Panc1 (cell line): ENCODE measurements at regions not wholly inside any gene's neighbourhood (a gene's known extent, or its start where the extent isn't known, plus 50 kb on each side); places are given as distances from the start of the nearest gene placed in this dataset.
"Not testable (repeated sequence)": the region's sequence is repeated elsewhere in the genome, so short reads cannot be mapped to it uniquely, and the experiment has no call there.

ENCODE experiments used
- ATAC-seq: fragments of 200-7000 bp; cut with Tn5 transposase; 2 replicates; pipeline ENCODE4 v1.9.1; 2020; ENCODE audit warnings: mild to moderate bottlenecking, moderate library complexity
- BruUV-seq: library from RNA; stranded (reverse); fragments of 400-500 nt; replicated peaks from 2 replicates; lab custom pipeline; 2021; lab: Mats Ljungman, UMichigan
- CTCF ChIA-PET: fragments of 300-600 bp; sonication (Branson Sonifier 250); formaldehyde crosslinking; loops from one replicate; lab custom pipeline; 2022; ENCODE audit warnings: antibody characterized with exemption; lab: Charles Lee
- POLR2A ChIA-PET: fragments of 300-600 bp; sonication (Branson Sonifier 250); formaldehyde crosslinking; loops from one replicate; lab custom pipeline; 2022; ENCODE audit warnings: antibody characterized with exemption; lab: Charles Lee
- DNase-seq: peaks from one replicate; pipeline ENCODE4 v3.0.0-alpha.2; 2010; ENCODE audit warnings: low read depth, low spot score
- H3K27ac ChIP-seq: 2 replicates; pipeline ENCODE4 v1.5.1; 2011; ENCODE audit warnings: mild to moderate bottlenecking, low read length, inconsistent platforms
- H3K27me3 ChIP-seq: fragments of 200-500 bp; sonication (Bioruptor generic); 2 replicates; pipeline ENCODE4 v1.6.0; 2014; ENCODE audit warnings: low read length, inconsistent platforms; ENCODE audit not compliant: control insufficient read depth, insufficient read depth
- H3K36me3 ChIP-seq: fragments of 200-500 bp; sonication (Bioruptor generic); 2 replicates; pipeline ENCODE4 v1.5.1; 2014; ENCODE audit warnings: inconsistent platforms, mild to moderate bottlenecking, low read length, moderate library complexity; ENCODE audit not compliant: control insufficient read depth, insufficient read depth
- H3K4me1 ChIP-seq: 2 replicates; pipeline ENCODE4 v1.5.1; 2011; ENCODE audit warnings: inconsistent platforms, mild to moderate bottlenecking, low read length, moderate library complexity; ENCODE audit not compliant: control insufficient read depth, insufficient read depth
- H3K4me3 ChIP-seq, 2 experiments: 2 replicates each; pipeline ENCODE4 v1.5.1; 2011 to 2012; ENCODE audit warnings: low read depth in 2 of 2, low read length in 2 of 2, mild to moderate bottlenecking in 2 of 2, inconsistent platforms in 1 of 2, moderate library complexity in 1 of 2
- H3K9me3 ChIP-seq: fragments of 200-500 bp; sonication (Bioruptor generic); 2 replicates; pipeline ENCODE4 v1.5.1; 2014; ENCODE audit warnings: low read depth, mild to moderate bottlenecking, inconsistent platforms, low read length, moderate library complexity; ENCODE audit not compliant: control insufficient read depth, insufficient read depth
- CTCF ChIP-seq: fragments of 450-650 bp; IDR thresholded peaks from 2 replicates; pipeline ENCODE4 v1.5.1; 2017; ENCODE audit warnings: mild to moderate bottlenecking
- POLR2AphosphoS5 ChIP-seq: IDR thresholded peaks from 2 replicates; pipeline ENCODE4 v1.6.1; 2012; ENCODE audit warnings: mild to moderate bottlenecking, low read depth, low read length, moderate library complexity
- REST ChIP-seq, 2 experiments: IDR thresholded peaks; 2 replicates each; pipeline ENCODE4 v1.6.1; 2011 to 2012; ENCODE audit warnings: low read depth in 2 of 2, control low read depth in 1 of 2, low read length in 1 of 2, mild to moderate bottlenecking in 1 of 2, moderate library complexity in 1 of 2; ENCODE audit not compliant: insufficient read depth in 1 of 2
- SIN3A ChIP-seq: IDR thresholded peaks from 2 replicates; pipeline ENCODE4 v1.6.1; 2012; ENCODE audit warnings: low read depth, mild to moderate bottlenecking, low read length, moderate library complexity, borderline replicate concordance; ENCODE audit not compliant: insufficient read depth
- TCF7L2 ChIP-seq: IDR thresholded peaks from 2 replicates; pipeline ENCODE4 v1.6.1; 2011; ENCODE audit warnings: mild to moderate bottlenecking, low read depth, low read length, inconsistent platforms
- in situ Hi-C: cut with HindIII; loops from 2 replicates; pipeline ENCODE4 v1.10.0; 2016; ENCODE audit warnings: low sequenced_read_pairs, low pct_unique_long_range_greater_than_20kb
- intact Hi-C: fragments of 100-400 bp; cut with micrococcal nuclease; formaldehyde crosslinking; loops from one replicate; pipeline ENCODE4 v1.10.0; 2022; ENCODE audit not compliant: unreplicated experiment

GRCh38 chr9:94026816-94027215 lies 57.4 kb upstream of the PTPDC1 start:
- POLR2A ChIA-PET = no interaction called here
- Histone ChIP-seq H3K27ac (no peak overlapping the region), H3K9me3 (no peaks in the 10 kb centered on the region), H3K27me3 (no peaks in the 10 kb centered on the region), H3K4me1 (peaks cover 2% of the 10 kb centered on the region), H3K4me3 (no peak overlapping the region), H3K36me3 (no peaks in the 10 kb centered on the region)
- intact Hi-C loops (no loop called here), in situ Hi-C loops (no loop called here)
- no peak for ATAC-seq
- BruUV-seq = no TSS peak
- CTCF ChIA-PET = no interaction called here
- TF ChIP-seq TCF7L2 (no peak), POLR2AphosphoS5 (no peak), SIN3A (no peak), CTCF (no peak), REST (IDR thresholded peaks at IDR 0.05; ENCODE audit: insufficient read depth in 1 of 2, low read depth in 2 of 2, low read length in 1 of 2) (no peak)
- DNase-seq = no peak

- ATAC-seq, DNase-seq, BruUV-seq, H3K4me1 ChIP-seq, H3K9me3 ChIP-seq, H3K4me3 ChIP-seq, H3K27ac ChIP-seq, in situ Hi-C loops, H3K27me3 ChIP-seq, H3K36me3 ChIP-seq, CTCF ChIA-PET, POLR2A ChIA-PET, intact Hi-C loops: not testable (repeated sequence)
These were observed 61.8 kb upstream of the PTPDC1 start for GRCh38 chr9:94022476-94022875.

GRCh38 chr9:94020836-94021235 lies 63.4 kb upstream of the PTPDC1 start:
- DNase-seq, H3K4me3 ChIP-seq, in situ Hi-C loops, BruUV-seq, H3K36me3 ChIP-seq, H3K27me3 ChIP-seq, H3K27ac ChIP-seq, H3K4me1 ChIP-seq, POLR2A ChIA-PET, CTCF ChIA-PET, H3K9me3 ChIP-seq, ATAC-seq, intact Hi-C loops: not testable (repeated sequence)
